ENCODE measurements at regions not wholly inside any gene's neighbourhood (a gene's known extent, or its start where the extent isn't known, plus 50 kb on each side); places are given as distances from the start of the nearest gene placed in this dataset.

GRCh38 chr3:17941152-17941551, 198.7 kb upstream of the TBC1D5 start:
- TF ChIP-seq CTCF (IDR thresholded peaks at IDR 0.05; ENCODE audit: insufficient read depth, low read length, poor library complexity, severe bottlenecking) (no peak), EZH2phosphoT487 (conservative IDR thresholded peaks at IDR 0.05; ENCODE audit: low read length) (no peak)

Data from SU-DHL-6 (cell line).